GM13977 (cell line): ENCODE measurements at regions not wholly inside any gene's neighbourhood (a gene's known extent, or its start where the extent isn't known, plus 50 kb on each side); places are given as distances from the start of the nearest gene placed in this dataset.

Source experiments
- DNase-seq: peaks from one replicate; pipeline ENCODE4 v3.0.0; 2012; ENCODE audit warnings: low spot score
- CTCF ChIP-seq: IDR thresholded peaks from 2 replicates; pipeline ENCODE4 v1.5.1; 2012; ENCODE audit warnings: mild to moderate bottlenecking, control low read depth; ENCODE audit not compliant: insufficient read depth; ENCODE audit errors: extremely low read depth, missing control alignments
- in situ Hi-C: fragments of 300-500 bp; cut with MboI; formaldehyde crosslinking; loops from one replicate; pipeline ENCODE4 v1.12.0; 2022; ENCODE audit warnings: low sequenced_read_pairs, low pct_unique_long_range_greater_than_20kb, mixed read lengths, inconsistent platforms; ENCODE audit not compliant: unreplicated experiment

- no peak for DNase-seq
- in situ Hi-C loops, result no loop called here
- no peak for TF ChIP-seq CTCF
Observed at GRCh38 chr9:86600977-86601376, 246.8 kb upstream of the TUT7 start.

GRCh38 chr9:86600291-86600690 is 246.1 kb upstream of the TUT7 start:
- in situ Hi-C loops, result no loop called here
- no peak for TF ChIP-seq CTCF
- no peak for DNase-seq

GRCh38 chr9:86599561-86599960 is 245.4 kb upstream of the TUT7 start:
- in situ Hi-C loops, result no loop called here
- DNase-seq, result no peak
- no peak for TF ChIP-seq CTCF

- in situ Hi-C loops, result no loop called here
- DNase-seq, result no peak
- no peak for TF ChIP-seq CTCF
Observed at GRCh38 chr9:86598411-86599239, 244.4 kb upstream of the TUT7 start.

- DNase-seq, result no peak
- TF ChIP-seq CTCF, result no peak
- in situ Hi-C loops, result no loop called here
Observed at GRCh38 chr9:86594724-86595123, 240.5 kb upstream of the TUT7 start.

DNA sequence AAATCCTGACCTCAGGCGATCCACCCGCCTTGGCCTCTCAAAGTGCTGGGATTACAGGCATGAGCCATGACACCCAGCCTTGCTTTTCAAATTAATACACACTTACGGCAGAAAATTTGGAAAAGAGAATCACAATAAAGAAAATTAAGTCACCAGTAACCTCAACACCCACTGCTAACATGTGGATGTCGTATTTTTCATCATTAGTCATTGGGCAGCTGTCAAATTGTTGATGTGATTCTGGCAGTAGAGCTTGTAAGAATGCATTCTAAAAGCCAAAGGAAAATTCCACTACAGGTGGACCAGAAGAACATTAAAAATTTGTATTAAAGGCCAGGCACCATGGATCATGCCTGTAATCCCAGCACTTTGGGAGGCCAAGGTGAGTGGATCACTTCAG is 237.3 kb upstream of the TUT7 start:
- TF ChIP-seq CTCF, result no peak
- DNase-seq, result no peak
- in situ Hi-C loops, result no loop called here
